ENCODE measurements at regions not wholly inside any gene's neighbourhood (a gene's known extent, or its start where the extent isn't known, plus 50 kb on each side); places are given as distances from the start of the nearest gene placed in this dataset.

- TF ChIP-seq RAD21 (conservative IDR thresholded peaks at IDR 0.05) (no peak), CTCF (IDR thresholded peaks at IDR 0.05; ENCODE audit: poor library complexity, severe bottlenecking) (no peak), MXI1 (conservative IDR thresholded peaks at IDR 0.05; ENCODE audit: poor library complexity, severe bottlenecking) (no peak), TAF1 (IDR thresholded peaks at IDR 0.05; ENCODE audit: low read depth) (no peak), POLR2AphosphoS5 (IDR thresholded peaks at IDR 0.05) (no peak), EZH2 (IDR thresholded peaks at IDR 0.05; ENCODE audit: borderline replicate concordance, insufficient read depth, low read length, poor library complexity, severe bottlenecking) (no peak), REST (IDR thresholded peaks at IDR 0.05; ENCODE audit: borderline replicate concordance) (no peak)
Observed at GRCh38 chr3:137348936-137349335, 391.2 kb downstream of the IL20RB start.

Data from neural cell (in vitro differentiated cells).